Tibial nerve (tissue), 4 donors: ENCODE measurements at regions not wholly inside any gene's neighbourhood (a gene's known extent, or its start where the extent isn't known, plus 50 kb on each side); places are given as distances from the start of the nearest gene placed in this dataset.

Source experiments
- CTCF ChIP-seq, 5 experiments: fragments of 200-600 bp in 3 of 5; fragments of 450-650 bp in 2 of 5; sonication (generic) in 3 of 5; IDR thresholded peaks; one replicate each; pipeline ENCODE4 v1.5.1; 2016 to 2019; ENCODE audit warnings: antibody characterized with exemption in 5 of 5, mild to moderate bottlenecking in 3 of 5, moderate library complexity in 2 of 5
- EP300 ChIP-seq, 2 donors: sonication (generic); formaldehyde crosslinking; IDR thresholded peaks; one replicate each; pipeline ENCODE4 v1.6.1; 2017; ENCODE audit warnings: antibody characterized with exemption in 2 of 2, mild to moderate bottlenecking in 1 of 2
- POLR2A ChIP-seq, 2 donors: fragments of 450-650 bp; IDR thresholded peaks; one replicate each; pipeline ENCODE4 v1.6.1; 2017; ENCODE audit warnings: antibody characterized with exemption in 2 of 2, mild to moderate bottlenecking in 2 of 2, moderate library complexity in 2 of 2

- TF ChIP-seq EP300 (IDR thresholded peaks at IDR 0.05) (no peak), CTCF (IDR thresholded peaks at IDR 0.05) (no peak), POLR2A (IDR thresholded peaks at IDR 0.05) (no peak)
Measured at GRCh38 chr16:66081775-66082366, 284.6 kb upstream of the CDH5 start.
